Upper lobe of right lung (tissue), 1 donor: ENCODE measurements at regions not wholly inside any gene's neighbourhood (a gene's known extent, or its start where the extent isn't known, plus 50 kb on each side); places are given as distances from the start of the nearest gene placed in this dataset.

Experiments
- ATAC-seq: fragments of 200-7000 bp; cut with Tn5 transposase; one replicate; pipeline ENCODE4 v1.9.1; 2020; ENCODE audit warnings: mild to moderate bottlenecking, moderate library complexity
- DNase-seq: peaks from one replicate; pipeline ENCODE4 v3.0.0-alpha.2; 2020
- H3K27ac ChIP-seq: fragments of 200-600 bp; one replicate; pipeline ENCODE4 v1.8.0; 2022
- H3K27me3 ChIP-seq: fragments of 200-600 bp; one replicate; pipeline ENCODE4 v1.8.0; 2022; ENCODE audit warnings: mild to moderate bottlenecking
- H3K36me3 ChIP-seq: fragments of 200-600 bp; one replicate; pipeline ENCODE4 v1.8.0; 2022
- H3K4me1 ChIP-seq: fragments of 200-600 bp; one replicate; pipeline ENCODE4 v1.8.0; 2022
- H3K4me3 ChIP-seq: fragments of 200-600 bp; one replicate; pipeline ENCODE4 v1.8.0; 2022; ENCODE audit warnings: mild to moderate bottlenecking
- H3K9me3 ChIP-seq: fragments of 200-600 bp; one replicate; pipeline ENCODE4 v1.8.0; 2022
- intact Hi-C: fragments of 100-400 bp; cut with DNase I; formaldehyde crosslinking; loops from one replicate; pipeline ENCODE4 v1.11.0; 2022
- TF ChIP-seq, protein P1 (sequence below): fragments of 200-600 bp; IDR thresholded peaks from one replicate; pipeline ENCODE4 v1.8.0; 2022; ENCODE audit warnings: antibody characterized with exemption
- donor health status: DM: no; HTN: yes; CAD: no; lungs with severe emphysema.

DNA sequence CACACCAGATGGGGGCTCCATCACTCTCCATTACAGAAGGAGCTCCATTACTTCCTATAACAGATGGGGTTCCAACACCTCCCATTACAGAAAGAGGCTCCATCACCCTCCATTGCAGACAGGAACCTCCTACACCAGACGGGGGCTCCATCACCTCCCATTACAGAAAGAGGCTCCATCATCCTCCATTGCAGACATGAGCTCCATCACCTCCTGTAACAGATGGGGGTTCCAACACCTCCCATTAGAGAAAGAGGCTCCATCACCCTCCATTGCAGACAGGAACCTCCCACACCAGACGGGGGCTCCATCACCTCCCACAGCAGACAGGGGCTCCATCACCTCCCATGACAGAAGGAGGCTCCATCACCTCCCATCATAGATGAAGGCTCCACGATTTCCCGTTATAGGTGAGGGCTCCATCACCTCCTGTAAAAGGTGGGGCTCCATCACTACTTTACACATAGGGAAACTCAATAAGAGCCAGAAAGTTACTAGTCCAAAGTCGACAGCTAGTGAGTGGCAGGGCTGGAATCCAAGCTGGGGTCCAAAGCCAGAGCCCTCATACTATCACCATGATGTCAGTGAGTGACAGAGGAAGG, 224.8 kb downstream of the RBFOX3 start:
- Histone ChIP-seq H3K4me3 (no peak overlapping the region), H3K27me3 (peaks cover 42% of the 10 kb centered on the region), H3K27ac (no peak overlapping the region), H3K9me3 (no peaks in the 10 kb centered on the region), H3K36me3 (no peaks in the 10 kb centered on the region), H3K4me1 (no peaks in the 10 kb centered on the region)
- TF ChIP-seq, protein P1, sequence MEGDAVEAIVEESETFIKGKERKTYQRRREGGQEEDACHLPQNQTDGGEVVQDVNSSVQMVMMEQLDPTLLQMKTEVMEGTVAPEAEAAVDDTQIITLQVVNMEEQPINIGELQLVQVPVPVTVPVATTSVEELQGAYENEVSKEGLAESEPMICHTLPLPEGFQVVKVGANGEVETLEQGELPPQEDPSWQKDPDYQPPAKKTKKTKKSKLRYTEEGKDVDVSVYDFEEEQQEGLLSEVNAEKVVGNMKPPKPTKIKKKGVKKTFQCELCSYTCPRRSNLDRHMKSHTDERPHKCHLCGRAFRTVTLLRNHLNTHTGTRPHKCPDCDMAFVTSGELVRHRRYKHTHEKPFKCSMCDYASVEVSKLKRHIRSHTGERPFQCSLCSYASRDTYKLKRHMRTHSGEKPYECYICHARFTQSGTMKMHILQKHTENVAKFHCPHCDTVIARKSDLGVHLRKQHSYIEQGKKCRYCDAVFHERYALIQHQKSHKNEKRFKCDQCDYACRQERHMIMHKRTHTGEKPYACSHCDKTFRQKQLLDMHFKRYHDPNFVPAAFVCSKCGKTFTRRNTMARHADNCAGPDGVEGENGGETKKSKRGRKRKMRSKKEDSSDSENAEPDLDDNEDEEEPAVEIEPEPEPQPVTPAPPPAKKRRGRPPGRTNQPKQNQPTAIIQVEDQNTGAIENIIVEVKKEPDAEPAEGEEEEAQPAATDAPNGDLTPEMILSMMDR = no peak
- intact Hi-C loops = loop anchor here (10.0 kb wide), 1 partner anchor 191 kb away; no protein-coding TSS in a partner anchor
- ATAC-seq (no peak), DNase-seq (no peak)

DNA sequence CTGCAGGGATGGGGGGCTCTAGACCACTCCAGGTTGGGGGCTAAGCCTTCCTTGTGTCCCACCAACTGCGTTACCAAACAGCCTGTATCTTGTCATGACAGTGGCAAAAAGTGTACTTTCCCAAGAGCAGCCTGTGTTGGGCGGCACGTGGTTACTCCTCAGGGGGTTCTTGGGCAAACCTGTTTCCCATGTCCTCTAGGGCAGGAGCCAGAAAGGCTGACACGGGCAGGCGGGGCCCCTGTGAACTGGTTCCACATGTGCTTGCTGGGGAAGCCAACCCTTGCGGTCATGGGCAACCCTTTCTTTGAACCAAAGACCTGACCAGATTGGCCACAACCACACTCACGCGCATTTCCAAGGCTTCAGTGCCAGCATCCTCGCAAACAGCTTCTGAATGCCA, 228.5 kb downstream of the RBFOX3 start:
- H3K9me3 ChIP-seq = no peaks in the 10 kb centered on the region
- H3K27ac ChIP-seq = no peak overlapping the region
- H3K4me1 ChIP-seq = no peaks in the 10 kb centered on the region
- H3K36me3 ChIP-seq = no peaks in the 10 kb centered on the region
- H3K27me3 ChIP-seq = peaks cover 35% of the 10 kb centered on the region
- intact Hi-C loops = loop anchor here (10.0 kb wide), 1 partner anchor 188 kb away; no protein-coding TSS in a partner anchor
- ATAC-seq (no peak), DNase-seq (no peak)
- no peak overlapping the region for H3K4me3 ChIP-seq
- TF ChIP-seq, protein P1 = no peak

DNA sequence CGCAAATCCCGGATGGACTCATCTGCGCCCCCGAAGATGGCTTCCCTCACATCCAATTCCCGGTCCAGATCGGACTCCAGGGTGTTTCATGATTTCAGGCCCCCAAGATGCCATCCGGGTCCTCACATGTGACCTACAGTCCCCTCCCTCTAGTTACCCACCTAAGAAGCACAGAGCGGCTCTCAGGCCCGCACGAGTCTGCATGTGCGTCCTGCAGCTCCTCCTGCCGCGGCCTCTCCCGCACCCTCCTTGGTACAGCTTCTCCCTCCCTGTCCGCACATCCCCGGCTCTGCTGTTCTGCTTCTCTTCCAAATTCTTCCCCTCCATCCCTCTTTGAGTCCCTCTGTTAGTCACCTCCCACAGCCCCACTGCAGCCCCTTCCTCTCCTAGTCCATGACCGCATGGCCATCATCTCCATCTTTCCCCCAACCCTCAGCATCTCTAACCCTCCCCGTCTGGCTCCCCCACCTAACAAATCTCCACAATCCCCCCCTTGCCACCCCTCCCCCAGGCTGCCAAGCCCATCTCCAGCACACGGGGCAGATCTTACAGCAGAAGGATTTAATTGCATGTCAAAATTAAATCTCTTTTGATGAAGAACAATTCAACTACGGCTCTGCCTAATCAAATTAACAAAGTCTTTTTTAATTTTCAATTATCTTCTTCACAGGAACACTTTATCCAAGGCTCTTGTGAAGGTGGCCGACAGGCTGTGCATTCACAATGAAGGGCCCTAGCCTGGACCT, 231.0 kb downstream of the RBFOX3 start:
- DNase-seq (no peak), ATAC-seq (no peak)
- H3K4me1 ChIP-seq = no peaks in the 10 kb centered on the region
- H3K9me3 ChIP-seq = no peaks in the 10 kb centered on the region
- H3K27me3 ChIP-seq = peaks cover 54% of the 10 kb centered on the region
- no peak overlapping the region for H3K4me3 ChIP-seq
- no peak overlapping the region for H3K27ac ChIP-seq
- no peaks in the 10 kb centered on the region for H3K36me3 ChIP-seq
- intact Hi-C loops = loop anchor here (10.0 kb wide), 1 partner anchor 185 kb away; no protein-coding TSS in a partner anchor
- TF ChIP-seq, protein P1 = no peak

GRCh38 chr17:79377230-79377786, 233.5 kb downstream of the RBFOX3 start:
- H3K4me1 ChIP-seq = no peaks in the 10 kb centered on the region
- ATAC-seq = no peak
- H3K9me3 ChIP-seq = no peaks in the 10 kb centered on the region
- H3K36me3 ChIP-seq = no peaks in the 10 kb centered on the region
- no peak for DNase-seq
- H3K27me3 ChIP-seq = peaks cover 64% of the 10 kb centered on the region
- intact Hi-C loops = no loop called here
- H3K4me3 ChIP-seq = no peak overlapping the region
- no peak overlapping the region for H3K27ac ChIP-seq
- TF ChIP-seq, protein P1 = no peak

- Histone ChIP-seq H3K4me1 (no peaks in the 10 kb centered on the region), H3K36me3 (no peaks in the 10 kb centered on the region), H3K27ac (no peak overlapping the region), H3K9me3 (no peaks in the 10 kb centered on the region), H3K4me3 (no peak overlapping the region), H3K27me3 (peaks cover 57% of the 10 kb centered on the region)
- DNase-seq = no peak
- intact Hi-C loops = no loop called here
- TF ChIP-seq, protein P1 = no peak
- ATAC-seq = no peak
Observed at GRCh38 chr17:79374807-79375206, 236.0 kb downstream of the RBFOX3 start.
